ENCODE measurements at regions not wholly inside any gene's neighbourhood (a gene's known extent, or its start where the extent isn't known, plus 50 kb on each side); places are given as distances from the start of the nearest gene placed in this dataset.

DNA sequence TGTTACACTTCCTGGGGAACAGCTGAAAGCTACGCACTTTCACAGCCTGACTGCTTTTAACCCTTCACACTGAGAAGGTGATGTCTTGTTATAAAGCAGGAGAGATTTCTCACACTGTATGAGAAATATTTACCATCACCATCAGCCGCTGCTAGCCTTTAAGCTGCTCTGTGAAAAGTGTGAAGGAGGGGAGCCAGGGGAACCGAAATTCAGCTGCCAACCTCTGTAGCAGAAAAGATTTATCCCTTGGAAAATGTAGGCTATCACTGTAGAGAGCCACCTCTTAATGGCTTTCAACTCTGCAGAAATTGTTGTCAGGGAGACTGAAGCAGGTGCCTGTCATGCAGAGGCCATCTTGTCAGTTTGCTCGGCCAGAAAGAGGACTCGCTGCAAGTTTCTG, 145.3 kb downstream of the SP3 start:
- DNase-seq (ENCODE audit: low spot score): no peak

DNA sequence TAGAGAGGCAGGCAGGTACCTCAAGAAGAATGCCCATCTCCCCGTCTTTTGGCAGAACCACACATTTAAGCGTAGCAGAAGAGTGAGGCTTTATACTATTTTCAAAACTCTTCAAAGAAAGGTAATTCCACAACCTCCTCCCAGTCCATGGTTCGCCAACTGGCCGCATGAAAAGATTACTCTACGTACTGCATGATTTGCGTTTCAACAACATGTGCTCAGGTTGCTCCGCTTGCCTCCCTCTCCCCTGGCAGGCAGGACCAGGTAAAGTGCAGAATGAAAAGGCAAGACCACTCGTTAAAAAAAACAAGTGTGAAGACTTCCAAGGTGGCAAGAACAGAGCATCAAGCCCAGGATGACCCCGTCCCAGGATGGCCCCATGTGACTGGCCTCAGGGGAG, 143.7 kb downstream of the SP3 start:
- no peak for DNase-seq (ENCODE audit: low spot score)

DNA sequence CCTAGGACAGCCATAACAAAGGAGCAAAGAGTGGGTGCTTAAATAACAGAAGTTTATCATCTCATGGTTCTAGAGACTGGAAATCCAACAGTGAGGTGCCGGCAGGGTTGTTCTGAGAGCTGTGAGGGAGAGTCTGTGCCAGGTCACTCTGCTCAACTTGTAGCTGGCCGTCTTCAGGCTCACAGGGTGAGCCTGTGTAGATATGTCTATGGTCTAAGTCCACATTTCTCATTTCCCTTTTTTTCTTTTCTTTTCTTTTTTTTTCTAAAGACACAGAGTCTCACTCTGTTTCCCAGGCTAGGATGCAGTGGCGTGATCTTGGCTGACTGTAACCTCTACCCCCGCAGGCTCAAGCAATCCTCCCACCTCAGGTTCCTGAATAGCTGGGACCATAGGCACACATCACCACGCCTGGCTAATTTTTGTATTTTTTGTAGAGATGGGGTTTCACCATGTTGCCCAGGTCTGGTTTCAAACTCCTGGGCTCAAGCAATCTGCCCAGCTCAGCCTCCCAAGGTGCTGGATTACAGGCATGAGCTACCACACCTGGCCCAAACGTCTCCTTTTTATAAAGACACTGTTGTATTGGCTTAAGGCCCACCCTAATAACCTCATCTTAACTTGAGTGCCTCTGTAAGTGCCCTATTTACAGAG, 142.2 kb downstream of the SP3 start:
- no peak for DNase-seq (ENCODE audit: low spot score)

DNA sequence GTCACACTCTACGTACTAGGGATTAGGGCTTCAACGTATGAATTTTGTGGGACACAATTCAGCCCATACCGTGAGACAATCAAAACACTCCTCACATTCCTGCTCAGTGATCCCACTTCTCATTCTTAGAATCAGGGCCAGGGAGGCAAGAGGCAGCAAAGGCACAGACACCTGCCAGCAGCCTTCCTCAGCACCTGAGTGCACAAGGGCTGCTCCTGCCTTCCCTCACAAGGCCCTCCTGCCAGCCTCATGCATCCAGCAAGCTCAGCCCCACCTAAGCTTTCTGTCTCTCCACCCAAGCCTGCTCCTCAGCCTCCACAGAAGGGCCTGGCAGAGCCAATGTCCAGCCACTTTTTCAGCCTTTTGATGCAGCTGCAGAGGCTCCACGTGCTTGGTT, 141.6 kb downstream of the SP3 start:
- no peak for DNase-seq (ENCODE audit: low spot score)

DNA sequence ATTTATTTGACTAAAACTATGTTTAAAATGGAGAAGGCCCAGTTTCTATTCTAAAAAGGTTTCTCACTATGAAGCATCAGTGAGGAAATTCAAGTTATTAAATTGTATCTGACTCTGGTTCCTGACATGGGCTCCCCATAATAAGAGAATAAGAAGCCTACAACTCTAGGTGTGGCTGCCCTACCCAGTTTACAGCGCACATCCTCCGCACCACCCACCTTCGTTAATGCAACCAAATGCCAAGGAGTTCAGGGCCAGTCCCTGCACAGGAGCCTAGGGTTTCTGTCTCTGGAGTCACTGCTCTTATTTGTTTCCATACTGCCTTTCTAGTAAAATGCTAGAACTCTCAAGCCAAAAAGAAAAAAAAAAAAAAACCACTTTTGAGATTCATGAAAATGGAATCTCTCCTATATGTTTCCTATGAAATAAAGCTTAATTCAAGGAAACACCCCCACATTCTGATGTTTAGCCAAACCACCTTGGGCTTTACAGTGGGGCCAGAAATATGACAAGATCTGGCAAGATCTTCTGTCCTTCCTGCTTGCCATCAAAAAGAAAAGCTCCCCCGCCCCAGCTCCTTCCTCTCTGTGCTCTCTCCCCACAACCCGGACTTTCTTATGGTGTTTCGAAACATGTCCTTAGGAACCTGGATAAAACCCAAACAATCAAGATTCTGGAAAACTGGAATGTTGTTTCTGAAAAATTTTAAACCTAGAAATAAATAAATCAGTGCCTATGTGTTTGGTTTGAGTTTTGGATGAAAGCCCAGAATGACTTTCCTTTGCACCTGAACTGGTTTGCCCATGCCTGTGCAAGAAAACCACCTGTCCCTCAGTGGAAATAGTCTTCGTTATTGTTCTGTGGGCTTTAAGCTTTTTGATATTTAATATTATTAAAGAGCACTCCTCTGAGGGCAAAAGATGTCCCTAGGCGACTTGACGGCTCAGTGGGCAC, 136.7 kb downstream of the SP3 start:
- DNase-seq (ENCODE audit: low spot score): no peak

DNA sequence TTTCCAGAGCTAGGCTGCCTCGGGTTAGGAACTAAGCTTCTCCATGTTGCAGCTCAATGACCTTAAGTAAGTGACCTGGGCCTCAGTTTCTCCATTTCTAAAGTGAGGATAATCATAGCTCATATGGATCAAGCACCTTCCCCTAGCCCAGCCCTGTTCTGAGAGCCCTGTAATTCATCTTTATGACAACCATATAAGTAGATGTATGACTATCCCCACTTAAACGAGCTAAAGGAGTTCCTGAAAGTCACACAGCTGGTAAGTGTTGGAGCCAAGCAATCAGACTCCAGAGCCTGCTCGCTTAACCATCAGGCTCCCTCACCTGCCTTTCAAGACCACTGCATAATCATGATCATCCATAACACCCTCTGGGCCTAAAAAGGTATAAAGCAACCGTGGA, 135.4 kb downstream of the SP3 start:
- DNase-seq (ENCODE audit: low spot score): no peak

DNA sequence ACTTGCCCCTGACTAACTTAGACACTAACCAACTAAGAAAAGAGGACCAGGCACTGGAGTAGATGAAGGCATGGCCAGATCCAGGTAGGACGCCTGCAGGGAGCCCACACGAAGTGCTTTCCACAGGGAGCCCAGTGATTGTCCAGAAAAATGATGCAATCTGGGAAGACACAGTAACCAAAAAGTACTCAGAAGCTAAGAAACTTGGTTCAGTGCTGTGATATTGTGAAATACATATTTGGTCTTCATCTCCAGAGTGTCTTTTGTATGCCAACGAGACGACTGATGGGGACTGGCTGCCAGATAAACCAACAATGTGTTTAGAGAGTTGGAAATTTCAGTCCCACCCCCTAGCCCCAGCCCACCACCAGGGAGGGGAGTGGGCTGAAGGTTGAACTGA, 135.0 kb downstream of the SP3 start:
- DNase-seq (ENCODE audit: low spot score): no peak

GRCh38 chr2:173831312-173832229, 133.6 kb downstream of the SP3 start:
- DNase-seq (ENCODE audit: low spot score): no peak

DNA sequence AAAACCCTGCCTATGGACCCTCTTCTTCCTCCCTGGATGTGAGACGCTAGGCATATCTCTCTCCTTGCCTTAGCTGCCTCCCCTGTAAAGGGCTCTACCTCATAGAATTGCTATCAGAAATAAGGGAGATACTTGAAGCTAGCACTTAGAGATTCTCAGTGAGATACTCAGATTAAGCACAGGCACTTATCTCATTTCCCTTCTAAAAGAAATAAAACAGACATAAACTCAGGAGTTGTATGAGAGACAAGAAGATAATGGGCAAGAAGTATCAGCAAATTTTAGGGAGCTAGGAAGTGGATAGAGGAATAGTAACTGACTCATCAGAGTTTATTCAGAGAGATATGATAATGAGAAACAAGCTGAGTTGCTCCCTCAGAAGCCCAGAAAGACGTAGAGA, 131.0 kb downstream of the SP3 start:
- no peak for DNase-seq (ENCODE audit: low spot score)

- no peak for DNase-seq (ENCODE audit: low spot score)
Measured at GRCh38 chr2:173835726-173836125, 129.4 kb downstream of the SP3 start.

GRCh38 chr2:173841110-173841509, 124.1 kb downstream of the SP3 start:
- DNase-seq (ENCODE audit: low spot score): no peak

DNA sequence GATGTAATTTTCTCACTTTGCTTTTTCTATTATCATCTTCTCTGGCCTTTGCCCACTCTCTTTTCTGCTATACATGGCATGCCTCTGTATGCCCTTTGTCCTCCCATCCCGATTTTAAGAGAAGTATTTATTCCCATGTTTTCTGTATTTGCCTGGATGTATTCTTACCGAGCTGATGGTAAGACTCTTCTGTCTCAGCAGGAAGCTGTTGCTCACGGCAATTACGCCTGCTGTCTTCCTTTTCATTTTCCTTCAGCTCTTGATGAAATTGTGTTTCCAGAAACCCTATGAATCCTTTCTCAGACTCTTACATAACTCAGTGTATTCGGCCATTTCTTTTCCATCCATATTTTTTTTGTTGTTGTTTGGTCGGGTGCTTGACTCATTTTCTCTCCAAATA, 121.6 kb downstream of the SP3 start:
- DNase-seq (ENCODE audit: low spot score): no peak

DNA sequence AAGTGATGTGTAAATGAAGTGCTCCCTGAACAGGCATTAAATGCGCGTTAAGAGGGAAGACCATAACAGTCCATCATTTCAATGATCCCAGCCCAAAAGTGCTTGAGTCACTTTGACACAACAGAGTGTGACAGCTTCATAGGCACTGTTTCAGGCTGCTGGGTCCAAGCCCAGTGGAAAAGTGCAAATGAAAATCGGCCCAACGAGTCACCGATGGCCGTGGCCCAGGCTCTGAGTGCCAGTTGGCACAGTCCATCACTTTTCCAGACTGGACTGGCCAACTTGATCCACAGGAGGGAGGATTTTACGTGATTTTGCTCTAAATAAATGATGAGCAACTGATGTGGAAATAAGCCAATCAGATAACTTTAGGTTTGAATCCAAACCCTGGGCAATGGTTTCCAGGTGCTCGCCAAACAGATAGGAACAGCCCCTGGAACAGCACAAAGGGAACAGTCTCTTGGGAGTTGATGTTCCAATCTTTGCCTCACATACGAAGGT, 114.0 kb downstream of the SP3 start:
- no peak for DNase-seq (ENCODE audit: low spot score)

DNA sequence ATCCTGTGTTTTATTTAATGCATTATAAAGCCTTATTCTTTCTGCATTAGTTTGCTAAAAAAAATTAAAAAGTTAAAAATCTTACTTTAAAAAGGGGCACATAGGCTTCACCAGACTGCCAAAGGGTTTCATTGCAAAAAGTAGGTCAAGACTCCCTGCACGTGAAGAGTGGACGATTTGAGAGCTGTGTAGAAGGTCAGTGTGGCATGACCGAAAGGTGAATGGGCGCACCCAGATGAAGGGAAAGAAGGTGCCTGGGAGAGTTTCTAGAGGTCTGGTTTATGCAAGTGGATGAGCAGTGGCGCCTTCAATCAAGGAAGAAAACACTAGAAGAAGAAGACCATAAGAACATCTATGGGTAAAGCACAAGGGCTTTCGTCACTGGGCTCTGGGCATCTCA, 111.0 kb downstream of the SP3 start:
- no peak for DNase-seq (ENCODE audit: low spot score)

GRCh38 chr2:173854840-173855239, 110.3 kb downstream of the SP3 start:
- DNase-seq (ENCODE audit: low spot score): no peak

GRCh38 chr2:173855661-173856060, 109.5 kb downstream of the SP3 start:
- DNase-seq (ENCODE audit: low spot score): no peak
